ENCODE measurements at regions not wholly inside any gene's neighbourhood (a gene's known extent, or its start where the extent isn't known, plus 50 kb on each side); places are given as distances from the start of the nearest gene placed in this dataset.
"Not testable (repeated sequence)": the region's sequence is repeated elsewhere in the genome, so short reads cannot be mapped to it uniquely, and the experiment has no call there.

DNA sequence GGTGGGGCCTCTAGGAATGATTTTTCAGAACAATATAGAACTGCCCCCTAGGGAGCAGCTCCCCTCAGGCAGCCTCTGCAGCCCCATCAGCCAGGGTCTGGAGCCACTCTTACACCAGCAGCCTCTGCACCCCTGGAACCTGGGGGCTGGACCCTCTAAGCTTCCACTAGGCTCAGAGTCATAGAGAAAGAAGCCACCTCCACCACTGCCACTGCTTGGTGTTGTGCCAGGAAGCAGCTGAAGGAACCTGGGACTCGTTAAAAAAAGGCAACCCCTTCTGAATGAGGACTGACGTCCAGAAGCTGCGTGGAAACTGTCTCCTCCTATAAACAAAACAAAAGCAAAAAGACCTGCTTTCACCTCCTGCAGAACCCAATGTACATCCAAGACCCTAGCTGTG is 98.1 kb upstream of the HS6ST1 start:
- no peak for DNase-seq

DNA sequence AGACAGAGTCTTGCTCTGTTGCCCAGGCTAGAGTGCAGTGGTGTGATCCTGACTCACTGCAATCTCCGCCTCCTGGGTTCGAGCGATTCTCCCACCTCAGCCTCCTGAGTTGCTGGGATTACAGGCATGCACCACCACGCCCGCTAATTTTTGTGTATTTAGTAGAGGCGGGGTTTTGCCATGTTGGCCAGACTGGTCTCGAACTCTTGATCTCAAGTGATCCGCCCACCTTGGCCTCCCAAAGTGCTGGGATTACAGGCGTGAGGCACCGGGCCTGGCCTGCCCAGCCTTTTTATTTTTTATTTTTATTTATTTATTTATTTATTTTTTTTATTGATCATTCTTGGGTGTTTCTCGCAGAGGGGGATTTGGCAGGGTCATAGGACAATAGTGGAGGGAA is 98.6 kb upstream of the HS6ST1 start:
- not testable (repeated sequence) for DNase-seq

DNA sequence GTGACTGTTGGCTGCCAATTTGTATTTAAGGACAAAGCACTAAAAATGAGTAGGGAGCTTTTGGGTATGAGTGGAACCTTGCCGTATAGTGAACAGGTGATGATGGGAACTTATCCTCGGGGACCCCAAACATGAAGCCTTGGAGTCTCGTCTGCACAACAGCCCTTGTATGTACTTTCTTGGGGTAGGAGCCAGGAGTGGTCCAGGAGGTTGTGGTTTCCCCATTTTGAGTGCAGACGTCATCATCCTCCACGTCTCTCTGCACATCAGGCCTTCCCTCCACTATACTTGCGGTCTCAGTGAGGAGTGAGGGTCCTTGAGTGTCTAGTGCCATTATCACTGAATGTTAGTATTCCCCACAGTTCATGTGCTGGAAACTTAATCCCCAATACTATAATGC is 101.5 kb upstream of the HS6ST1 start:
- DNase-seq = no peak

DNA sequence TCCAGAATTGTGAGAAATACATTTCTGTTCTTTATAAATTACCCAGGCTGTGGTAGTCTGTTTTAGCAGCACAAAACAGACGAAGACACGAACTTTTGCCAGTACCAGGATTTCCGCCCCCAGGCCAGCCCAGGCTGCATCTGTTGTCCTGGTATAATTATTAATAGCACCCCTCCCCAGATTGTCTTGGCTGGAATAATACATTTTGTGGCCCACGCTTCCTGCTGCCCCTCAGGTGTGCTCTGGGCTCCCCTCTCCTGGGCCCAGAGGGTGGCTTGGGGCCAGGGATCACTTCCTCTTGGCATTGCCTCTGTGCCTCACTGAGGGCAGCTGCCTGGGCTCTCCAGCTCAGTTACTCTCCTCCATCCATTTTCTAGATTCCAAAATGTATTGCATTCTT is 102.1 kb upstream of the HS6ST1 start:
- no peak for DNase-seq

DNA sequence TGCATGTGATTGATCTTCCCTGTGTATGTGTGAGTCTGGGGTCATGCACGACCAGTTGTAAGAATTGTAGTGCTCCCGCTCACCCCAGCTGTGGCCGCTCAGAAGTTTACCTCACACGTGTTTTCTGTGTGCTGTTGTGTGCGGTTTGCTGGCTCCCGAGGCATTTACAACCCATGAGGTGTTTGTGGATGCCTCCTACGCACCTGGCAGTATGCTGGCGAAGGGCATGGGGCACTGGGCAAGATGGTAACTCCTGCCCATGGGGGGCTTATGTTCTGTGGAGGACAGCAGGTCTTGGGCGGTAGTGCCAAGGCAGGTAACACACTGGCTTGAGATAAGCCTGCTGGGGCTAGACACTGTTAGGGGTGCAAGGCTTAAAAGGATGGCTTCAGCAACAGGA is 102.6 kb upstream of the HS6ST1 start:
- DNase-seq = no peak

GRCh38 chr2:128421861-128422311 is 103.2 kb upstream of the HS6ST1 start:
- no peak for DNase-seq

- no peak for DNase-seq
These were observed 103.9 kb upstream of the HS6ST1 start for GRCh38 chr2:128422571-128422970.

DNA sequence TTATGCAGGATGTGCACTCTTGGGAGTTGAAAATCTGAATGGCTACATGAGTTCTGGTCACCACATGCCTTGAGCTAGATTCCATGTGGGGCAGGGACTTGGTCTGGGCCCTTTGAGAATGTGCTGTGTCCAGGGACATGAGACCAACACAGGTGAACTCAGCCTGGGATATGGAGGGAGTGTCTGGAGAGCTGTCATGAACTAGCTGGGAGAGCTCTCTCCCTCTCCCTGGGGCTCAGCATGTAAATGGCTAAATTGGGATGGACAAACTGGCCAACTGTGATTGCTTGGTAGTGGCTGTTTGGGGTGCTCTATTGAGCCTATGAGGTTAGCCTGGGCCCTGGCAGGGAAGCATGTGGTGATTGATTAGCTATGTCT is 105.1 kb upstream of the HS6ST1 start:
- no peak for DNase-seq

DNA sequence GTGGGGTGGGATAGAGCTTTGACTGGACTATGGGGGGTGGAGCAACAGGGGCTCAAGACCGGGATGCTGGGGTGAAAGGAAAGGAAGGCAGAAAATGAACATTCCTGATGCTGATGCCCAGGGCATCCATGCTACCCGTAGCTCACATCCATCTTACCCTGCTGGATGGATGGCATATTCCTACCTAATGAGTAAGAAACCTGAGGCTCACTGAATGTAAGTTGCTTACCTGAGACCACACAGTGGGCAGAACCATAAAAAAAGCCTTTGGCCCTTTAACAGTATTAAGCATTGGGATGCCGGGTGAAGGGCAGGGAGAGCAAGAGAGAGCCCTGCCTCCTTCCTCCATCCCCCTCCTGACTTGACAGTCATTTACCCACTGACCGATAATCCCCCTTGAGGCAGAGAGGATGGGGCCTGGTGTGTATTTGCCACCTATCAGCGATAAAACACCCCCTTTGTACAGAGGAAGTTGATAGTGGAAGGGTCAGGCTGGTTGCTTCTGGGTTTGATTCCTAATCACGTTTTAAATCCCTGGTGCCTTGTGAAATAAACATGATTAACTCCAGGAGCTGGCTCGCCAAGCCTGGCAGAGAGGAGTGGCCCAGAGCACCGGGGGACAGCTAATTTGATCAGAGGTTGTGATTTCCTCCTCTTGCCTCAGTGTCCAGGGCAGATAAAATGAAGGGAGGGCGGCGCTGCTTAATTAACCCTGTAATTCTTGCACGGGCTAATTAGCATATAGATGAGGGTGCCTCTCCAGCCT is 105.9 kb upstream of the HS6ST1 start:
- DNase-seq = no peak

- DNase-seq = no peak
These were observed 106.5 kb upstream of the HS6ST1 start for GRCh38 chr2:128425216-128425615.

DNA sequence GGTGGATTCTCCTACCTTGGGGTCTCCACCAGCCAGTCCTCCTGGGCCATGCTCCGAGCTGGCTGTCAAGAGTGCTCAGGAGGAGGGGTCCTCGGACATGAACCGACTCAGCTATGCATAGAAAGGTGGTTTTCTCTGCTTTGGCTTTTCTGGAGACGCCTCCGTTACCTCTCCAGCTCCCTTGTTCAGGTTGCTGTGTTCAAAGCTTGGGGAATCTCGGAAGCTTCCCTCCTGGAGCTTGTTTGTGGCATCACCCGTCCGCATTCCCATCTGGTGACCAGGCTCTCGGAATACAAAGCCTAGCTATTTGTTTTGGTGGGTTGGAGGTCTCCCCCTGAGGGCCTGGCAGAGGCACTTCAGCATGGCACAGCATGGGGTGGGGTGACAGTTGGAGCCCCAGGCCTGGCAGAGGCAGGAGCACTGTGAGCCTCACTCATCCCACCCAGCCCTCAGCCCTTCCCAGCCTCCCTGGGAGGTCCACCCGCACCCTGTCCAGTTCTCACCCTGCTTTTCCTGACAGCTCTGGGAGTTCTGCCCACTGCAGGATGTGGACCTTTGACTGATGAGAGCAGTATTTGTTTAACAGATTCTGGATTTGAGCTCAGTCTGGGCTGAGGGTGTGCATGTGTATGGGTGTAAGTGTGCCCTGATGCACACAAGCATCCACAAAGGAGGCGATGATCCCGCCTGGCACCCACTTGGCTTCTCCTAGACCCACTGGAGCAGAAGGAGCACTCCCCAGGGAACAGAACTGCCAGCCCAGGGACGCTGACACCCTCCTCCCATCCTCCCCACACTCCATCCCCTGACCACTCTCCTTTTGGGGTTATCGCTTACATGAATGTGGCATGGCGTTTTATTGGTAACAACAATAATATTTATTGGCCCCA is 107.3 kb upstream of the HS6ST1 start:
- no peak for DNase-seq

- DNase-seq = no peak
These were observed 108.7 kb upstream of the HS6ST1 start for GRCh38 chr2:128427413-128427755.

GRCh38 chr2:128428415-128428814 is 109.7 kb upstream of the HS6ST1 start:
- DNase-seq = no peak

- DNase-seq = no peak
These were observed 113.8 kb upstream of the HS6ST1 start for GRCh38 chr2:128432423-128432822.

DNA sequence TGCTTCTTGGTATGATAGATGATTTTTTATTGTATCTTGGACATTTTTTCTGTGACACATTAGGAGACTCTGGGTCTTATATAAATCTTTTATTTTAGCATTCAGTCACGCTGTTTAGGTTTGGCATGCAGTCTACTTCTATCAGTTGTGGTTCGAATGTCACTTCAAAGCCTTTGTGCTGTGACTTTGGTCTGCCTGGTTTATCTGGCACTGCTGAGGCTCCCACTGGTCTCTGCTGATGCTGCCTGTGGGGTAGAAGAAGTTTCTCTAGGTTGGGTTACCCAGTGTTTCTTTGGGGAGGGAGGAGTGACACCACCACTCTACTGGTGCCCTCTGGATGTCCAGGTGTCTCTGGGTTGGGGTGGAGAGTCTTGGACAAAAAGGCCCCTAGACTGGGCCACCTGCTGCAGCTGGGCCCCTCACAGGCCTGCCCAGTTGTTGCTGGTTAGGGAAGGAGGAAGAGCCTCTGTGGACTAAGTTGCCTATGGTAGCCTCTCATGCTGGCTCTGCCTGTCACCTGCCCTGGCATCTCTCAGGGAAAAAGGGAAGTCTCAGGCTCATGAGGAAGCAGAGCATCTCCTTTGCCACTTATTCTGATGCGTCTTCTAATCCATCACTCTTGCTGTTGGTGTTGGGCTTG is 115.4 kb upstream of the HS6ST1 start:
- DNase-seq = no peak

DNA sequence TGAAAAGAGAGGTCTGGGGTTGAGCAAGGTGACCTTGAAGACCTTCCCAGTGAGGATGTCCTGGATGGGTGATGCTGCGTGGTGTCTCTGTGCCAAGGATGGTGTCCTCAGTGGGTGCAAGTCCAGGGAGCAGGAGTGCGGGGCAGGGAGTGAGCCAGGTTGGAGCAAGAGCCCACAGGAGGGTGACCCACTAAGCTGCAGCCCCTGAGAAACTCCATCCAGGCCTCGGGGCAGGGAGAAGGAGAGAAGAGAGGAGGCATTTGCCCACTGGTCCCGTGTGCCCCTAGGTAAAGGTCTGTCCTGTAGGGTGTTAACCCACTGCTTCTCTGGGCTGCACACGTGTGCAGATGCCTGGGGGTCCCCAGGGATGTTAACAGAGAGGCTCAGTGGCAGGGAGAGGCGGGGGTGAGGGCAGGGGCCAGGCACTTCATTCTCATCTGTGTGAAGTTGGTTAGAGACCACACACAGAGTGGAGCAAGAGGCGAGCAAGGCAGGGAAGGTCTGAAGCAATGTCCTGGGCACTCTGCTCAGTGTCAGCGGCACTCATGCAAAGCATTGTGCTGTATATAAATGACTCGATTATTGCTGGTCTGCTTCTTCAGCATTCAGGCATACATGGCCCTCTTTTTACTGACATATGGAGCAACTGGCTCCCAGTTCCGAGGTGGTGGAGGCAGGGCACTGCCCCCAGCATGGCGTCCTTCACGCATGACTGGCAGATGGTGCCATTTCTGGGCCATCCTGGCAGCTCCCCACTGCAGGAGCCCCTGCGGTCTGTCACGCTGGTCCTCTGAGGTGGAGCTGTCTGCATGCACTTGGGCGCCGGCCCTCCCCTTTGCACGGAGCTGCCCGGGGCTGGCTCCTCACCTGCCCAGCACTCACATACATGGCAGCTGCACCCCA is 117.2 kb upstream of the HS6ST1 start:
- no peak for DNase-seq

GRCh38 chr2:128436479-128437203 is 118.0 kb upstream of the HS6ST1 start:
- DNase-seq = no peak

GRCh38 chr2:128437204-128437565 is 118.5 kb upstream of the HS6ST1 start:
- DNase-seq = no peak

- DNase-seq = no peak
These were observed 119.4 kb upstream of the HS6ST1 start for GRCh38 chr2:128438091-128438490.

GRCh38 chr2:128438586-128438985 is 119.9 kb upstream of the HS6ST1 start:
- no peak for DNase-seq

GRCh38 chr2:128439031-128439790 is 120.5 kb upstream of the HS6ST1 start:
- no peak for DNase-seq

Data from NCI-H1417 treated with DMSO at 0.1 percent for 48 hours (cell line).